Erythroblast (primary cell): ENCODE measurements at regions not wholly inside any gene's neighbourhood (a gene's known extent, or its start where the extent isn't known, plus 50 kb on each side); places are given as distances from the start of the nearest gene placed in this dataset.
A peak's percentile ranks its signal among the peaks of the same experiment; 100 is the strongest.

Experiments
- DNase-seq, 2 experiments: peaks; one replicate each; lab custom pipeline; 2025; lab: John Stamatoyannopoulos, UW
- GATA1 ChIP-seq: IDR thresholded peaks from 2 replicates; pipeline ENCODE4 v1.6.1; 2011; ENCODE audit warnings: low read depth, mild to moderate bottlenecking, control low read depth, low read length, moderate library complexity
- POLR2A ChIP-seq: IDR thresholded peaks from 2 replicates; pipeline ENCODE4 v1.6.1; 2011; ENCODE audit warnings: mild to moderate bottlenecking, low read length

DNA sequence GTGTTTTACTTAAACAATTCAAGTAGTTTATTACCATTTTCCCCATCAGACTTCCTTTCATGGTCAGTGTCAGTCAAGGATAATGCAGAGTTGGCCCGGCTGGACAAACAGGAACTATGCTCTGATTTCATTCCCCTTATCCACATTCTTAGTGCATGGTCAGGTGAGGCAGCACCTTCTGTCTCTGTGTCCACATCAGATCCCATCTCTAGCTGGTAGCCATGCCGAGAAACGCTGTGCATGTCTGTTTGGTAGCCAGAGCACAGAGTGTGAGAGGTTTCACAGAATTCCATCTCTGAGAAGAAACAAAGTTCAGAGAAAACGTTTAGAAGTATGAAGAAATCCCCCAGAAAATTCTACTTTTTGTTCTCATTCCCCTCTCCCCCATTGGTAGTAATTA is 423.7 kb upstream of the TEX13C start:
- TF ChIP-seq GATA1 (no peak), POLR2A (no peak)
- no peak for DNase-seq

GRCh38 chrX:124902953-124903352 is 416.7 kb upstream of the TEX13C start:
- DNase-seq, result no peak
- TF ChIP-seq GATA1 (no peak), POLR2A (no peak)

- TF ChIP-seq GATA1 (no peak), POLR2A (no peak)
- no peak for DNase-seq
Observed at GRCh38 chrX:124910611-124911010, 409.1 kb upstream of the TEX13C start.

GRCh38 chrX:124917011-124917410 is 402.7 kb upstream of the TEX13C start:
- DNase-seq, result no peak
- TF ChIP-seq POLR2A (no peak), GATA1 (no peak)

DNA sequence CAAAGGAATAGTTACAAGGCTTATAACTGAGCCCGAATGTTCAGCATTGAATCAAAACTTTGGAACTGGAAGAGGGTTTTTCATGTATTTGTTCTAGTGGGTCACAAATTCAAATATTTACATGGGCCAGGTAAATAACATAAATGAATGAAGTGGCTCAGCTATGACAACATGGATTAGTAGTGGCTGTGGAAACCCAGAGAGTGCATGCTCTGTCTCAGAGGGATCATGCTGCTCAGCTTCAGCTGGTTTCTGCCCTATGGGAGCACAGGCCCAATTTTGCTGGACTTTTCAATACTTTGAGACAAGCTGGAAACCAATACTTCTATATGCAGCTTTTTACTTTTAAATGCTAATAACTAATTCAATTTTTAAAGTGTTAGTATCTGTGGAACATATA is 394.0 kb upstream of the TEX13C start:
- no peak for DNase-seq
- no peak for TF ChIP-seq GATA1
- no peak for TF ChIP-seq POLR2A

DNA sequence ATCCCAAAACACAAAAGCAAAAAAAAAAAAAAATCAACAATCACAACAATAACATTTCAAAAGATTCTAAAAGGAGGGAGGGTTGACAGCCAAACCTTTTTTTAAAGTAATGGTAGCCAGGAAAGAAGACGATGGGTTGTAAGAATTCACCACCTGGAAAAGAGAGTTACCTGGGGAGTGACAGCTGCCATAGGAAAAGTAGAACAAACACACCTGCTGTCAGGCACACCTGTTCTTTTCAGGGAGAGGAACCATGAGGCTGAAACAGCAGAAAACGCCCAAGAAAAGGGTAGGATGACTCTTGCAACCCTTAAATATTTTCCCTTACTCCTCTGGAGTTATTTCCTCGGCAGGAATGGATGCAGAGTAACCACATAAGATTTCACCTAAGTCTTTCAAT is 388.4 kb upstream of the TEX13C start:
- DNase-seq, result no peak

DNA sequence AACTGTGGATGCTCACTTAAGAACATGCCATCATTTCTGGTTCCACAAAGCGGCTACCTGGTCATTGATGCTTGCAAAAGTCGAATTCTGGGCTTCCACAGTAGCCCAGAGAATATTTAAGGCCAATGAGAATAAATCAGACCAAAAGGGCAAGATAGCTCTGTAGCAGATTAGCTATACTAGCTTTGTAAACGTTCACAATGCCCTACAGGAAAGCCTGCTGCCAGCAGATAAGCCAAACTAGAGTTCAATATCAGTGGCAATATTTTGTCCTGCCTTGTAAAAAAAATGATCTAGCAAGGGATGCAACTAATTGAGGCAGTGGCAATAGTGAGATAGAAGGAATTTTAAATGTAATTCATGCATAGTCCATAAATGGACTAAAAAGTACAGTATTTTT is 387.7 kb upstream of the TEX13C start:
- peak in 1 of 2 experiments; percentile 9 for DNase-seq

More for the DNA sequence above, 388.4 kb upstream of the TEX13C start:
- TF ChIP-seq POLR2A (no peak), GATA1 (no peak)

GRCh38 chrX:124938715-124939114 is 381.0 kb upstream of the TEX13C start:
- TF ChIP-seq POLR2A, result no peak
- TF ChIP-seq GATA1, result no peak
- DNase-seq, result no peak

More for the DNA sequence above, 387.7 kb upstream of the TEX13C start:
- TF ChIP-seq POLR2A (no peak), GATA1 (no peak)

- no peak for TF ChIP-seq POLR2A
- no peak for TF ChIP-seq GATA1
- DNase-seq, result no peak
Observed at GRCh38 chrX:124940531-124940930, 379.1 kb upstream of the TEX13C start.

GRCh38 chrX:124954402-124954801 is 365.3 kb upstream of the TEX13C start:
- DNase-seq, result no peak
- TF ChIP-seq POLR2A (no peak), GATA1 (no peak)

GRCh38 chrX:124960454-124960853 is 359.2 kb upstream of the TEX13C start:
- no peak for TF ChIP-seq GATA1
- DNase-seq, result no peak

- no peak for DNase-seq
- TF ChIP-seq GATA1 (no peak), POLR2A (no peak)
Observed at GRCh38 chrX:124963717-124964116, 356.0 kb upstream of the TEX13C start, which contains the start of gene TENM1. Gene TENM1 (minus strand): TSS chrX:124963817.

DNA sequence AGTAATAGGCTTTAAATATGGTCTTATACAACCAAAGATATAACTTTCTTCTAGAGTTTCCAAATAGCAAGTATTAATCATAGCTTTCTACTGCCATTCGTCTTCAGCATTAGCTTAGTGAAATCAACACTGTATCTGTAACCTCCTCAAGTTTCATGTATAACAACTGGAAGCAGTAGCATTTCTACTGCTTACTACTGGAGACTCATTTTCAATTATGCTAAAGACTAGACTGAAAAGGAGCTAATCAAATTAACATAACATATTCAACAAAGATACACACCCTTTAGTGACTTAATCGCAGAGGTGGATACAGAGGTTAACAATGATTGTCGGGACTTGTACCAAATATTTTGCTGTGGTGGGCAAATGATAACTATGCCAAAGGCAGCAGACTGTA is 344.2 kb upstream of the TEX13C start:
- TF ChIP-seq GATA1, result no peak
- no peak for TF ChIP-seq POLR2A
- DNase-seq, result no peak

- no peak for TF ChIP-seq GATA1
- TF ChIP-seq POLR2A, result no peak
- DNase-seq, result no peak
Observed at GRCh38 chrX:124981420-124981819, 338.3 kb upstream of the TEX13C start.

DNA sequence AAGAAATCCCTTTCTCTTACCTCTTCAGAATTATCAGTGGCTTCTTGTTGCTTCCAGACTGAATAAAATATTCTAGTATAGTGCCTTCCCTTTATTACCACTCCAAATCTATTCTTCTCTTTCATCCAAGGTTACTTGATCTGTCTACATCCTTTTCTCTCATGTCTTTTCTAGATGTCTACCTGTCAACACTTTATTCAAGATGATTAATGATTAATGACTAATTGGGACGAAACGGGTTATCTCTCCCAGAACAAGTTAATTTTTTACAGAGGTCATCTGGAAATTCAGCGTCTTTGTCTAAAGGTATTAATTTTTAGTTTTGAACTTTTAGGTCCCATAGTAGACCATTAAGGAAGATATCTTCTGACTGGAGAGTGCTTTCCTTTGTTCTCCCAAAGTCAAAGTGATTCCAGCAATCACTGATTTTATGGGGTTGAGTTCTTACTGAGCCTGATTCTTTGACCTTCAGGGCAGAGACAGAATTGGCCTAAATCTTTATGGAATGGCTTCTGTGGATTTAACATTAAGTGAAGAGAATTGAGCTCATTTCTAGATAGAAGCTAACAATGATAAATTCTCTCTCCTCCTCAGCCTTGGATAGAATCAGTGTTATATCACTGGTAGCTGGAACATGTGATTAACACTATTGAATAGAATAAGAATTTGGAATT is 335.4 kb upstream of the TEX13C start:
- TF ChIP-seq GATA1 (no peak), POLR2A (no peak)
- no peak for DNase-seq

DNA sequence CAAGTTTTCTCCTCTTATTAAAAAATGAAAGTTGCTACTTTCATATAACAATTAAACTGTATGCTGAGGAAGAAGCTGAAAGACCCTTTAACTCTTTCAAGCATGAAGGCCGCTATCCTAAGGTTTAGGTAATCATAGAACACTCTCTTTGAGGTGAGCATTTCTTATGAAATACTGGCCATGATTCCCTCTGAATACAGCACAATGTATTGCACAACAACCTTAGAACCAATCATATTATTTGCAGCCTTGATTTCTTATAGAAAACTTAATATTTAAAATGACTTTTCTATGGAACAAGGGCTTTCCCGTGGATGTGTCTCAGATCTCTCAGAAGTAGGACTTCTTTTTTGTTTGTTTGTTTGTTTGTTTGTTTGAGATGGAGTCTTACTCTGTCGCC is 333.4 kb upstream of the TEX13C start:
- DNase-seq, result no peak
- TF ChIP-seq POLR2A, result no peak
- no peak for TF ChIP-seq GATA1
